HG02870 (cell line): ENCODE measurements at regions not wholly inside any gene's neighbourhood (a gene's known extent, or its start where the extent isn't known, plus 50 kb on each side); places are given as distances from the start of the nearest gene placed in this dataset.

ENCODE experiments used
- ATAC-seq: cut with Tn5 transposase; IDR thresholded peaks from one replicate; pipeline ENCODE4 v1.9.1; 2021; ENCODE audit warnings: mild to moderate bottlenecking, moderate library complexity; ENCODE audit not compliant: unreplicated experiment

GRCh38 chr20:60313191-60313590 is 355.0 kb downstream of the CDH26 start:
- no peak for ATAC-seq

GRCh38 chr20:60313614-60314013 is 355.4 kb downstream of the CDH26 start:
- no peak for ATAC-seq

- no peak for ATAC-seq
Measured at GRCh38 chr20:60314727-60315126, 356.5 kb downstream of the CDH26 start.

- no peak for ATAC-seq
Measured at GRCh38 chr20:60316476-60317158, 358.4 kb downstream of the CDH26 start.

- ATAC-seq: no peak
Measured at GRCh38 chr20:60317401-60317800, 359.2 kb downstream of the CDH26 start.

GRCh38 chr20:60321601-60322000 is 363.4 kb downstream of the CDH26 start:
- no peak for ATAC-seq

- ATAC-seq: no peak
Measured at GRCh38 chr20:60326821-60327220, 368.6 kb downstream of the CDH26 start.

- no peak for ATAC-seq
Measured at GRCh38 chr20:60327971-60328660, 369.9 kb downstream of the CDH26 start.

- ATAC-seq: no peak
Measured at GRCh38 chr20:60330461-60330860, 372.2 kb downstream of the CDH26 start.

- no peak for ATAC-seq
Measured at GRCh38 chr20:60331688-60332300, 373.6 kb downstream of the CDH26 start.

GRCh38 chr20:60332523-60332922 is 374.3 kb downstream of the CDH26 start:
- ATAC-seq: no peak

GRCh38 chr20:60334911-60335310 is 376.7 kb downstream of the CDH26 start:
- ATAC-seq: no peak

- no peak for ATAC-seq
Measured at GRCh38 chr20:60338556-60338955, 380.3 kb downstream of the CDH26 start.

GRCh38 chr20:60339738-60340137 is 381.5 kb downstream of the CDH26 start:
- ATAC-seq: no peak

GRCh38 chr20:60340232-60340631 is 382.0 kb downstream of the CDH26 start:
- no peak for ATAC-seq

GRCh38 chr20:60341062-60341461 is 382.8 kb downstream of the CDH26 start:
- ATAC-seq: no peak

GRCh38 chr20:60345106-60345505 is 386.9 kb downstream of the CDH26 start:
- ATAC-seq: no peak

GRCh38 chr20:60349418-60349817 is 391.2 kb downstream of the CDH26 start:
- ATAC-seq: no peak

- ATAC-seq: no peak
Measured at GRCh38 chr20:60352017-60352416, 393.8 kb downstream of the CDH26 start.

GRCh38 chr20:60352596-60352995 is 394.4 kb downstream of the CDH26 start:
- no peak for ATAC-seq

GRCh38 chr20:60354024-60354580 is 395.9 kb downstream of the CDH26 start:
- ATAC-seq: no peak

- ATAC-seq: no peak
Measured at GRCh38 chr20:60358101-60358500, 399.9 kb downstream of the CDH26 start.
